HG03565 (cell line): ENCODE measurements at regions not wholly inside any gene's neighbourhood (a gene's known extent, or its start where the extent isn't known, plus 50 kb on each side); places are given as distances from the start of the nearest gene placed in this dataset.

Experiments used
- ATAC-seq: cut with Tn5 transposase; IDR thresholded peaks from one replicate; pipeline ENCODE4 v1.9.1; 2021; ENCODE audit warnings: mild to moderate bottlenecking, moderate library complexity; ENCODE audit not compliant: unreplicated experiment

GRCh38 chr6:62480544-62480943 is 194.5 kb upstream of the KHDRBS2 start:
- ATAC-seq = no peak

GRCh38 chr6:62479697-62480220 is 193.7 kb upstream of the KHDRBS2 start:
- no peak for ATAC-seq

DNA sequence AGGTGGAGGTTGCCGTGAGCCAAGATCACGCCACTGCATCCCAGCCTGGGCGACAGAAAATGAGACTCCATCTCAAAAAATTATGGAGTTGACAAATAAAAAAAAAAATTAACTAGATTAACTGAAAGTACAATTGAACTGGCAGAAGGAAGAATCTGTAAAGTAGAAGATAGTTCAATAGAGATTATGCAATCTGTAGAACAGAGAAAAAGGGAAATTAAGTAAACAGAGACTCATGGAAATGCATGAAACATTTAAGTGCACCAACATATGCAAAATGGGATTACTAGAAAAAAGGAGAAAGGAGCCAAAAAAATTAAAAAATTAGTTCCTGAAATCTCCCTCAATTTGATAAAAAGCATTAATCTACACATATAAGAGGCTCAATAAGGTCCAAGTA is 188.8 kb upstream of the KHDRBS2 start:
- ATAC-seq = no peak

- no peak for ATAC-seq
Observed at GRCh38 chr6:62466607-62467006, 180.6 kb upstream of the KHDRBS2 start.

DNA sequence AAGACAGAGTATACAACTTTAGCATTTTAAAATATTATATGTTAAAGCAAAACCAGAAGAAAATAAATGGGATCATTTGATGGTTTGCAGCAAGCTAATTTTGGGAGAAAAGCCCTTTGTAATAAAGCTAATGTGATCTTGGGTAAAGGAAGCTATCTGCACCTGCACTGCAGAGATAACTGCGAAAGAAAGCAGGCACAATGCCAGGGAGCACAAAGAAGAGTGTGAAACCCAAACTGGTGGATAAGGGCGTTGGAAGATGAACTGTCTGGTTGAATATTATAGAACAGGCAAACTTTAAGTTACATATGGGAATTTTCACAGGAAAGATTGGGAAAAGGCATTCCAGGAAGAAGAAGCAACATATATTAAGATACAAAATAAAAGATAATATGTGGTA is 179.2 kb upstream of the KHDRBS2 start:
- no peak for ATAC-seq

GRCh38 chr6:62452586-62452985 is 166.6 kb upstream of the KHDRBS2 start:
- no peak for ATAC-seq

GRCh38 chr6:62446647-62447316 is 160.8 kb upstream of the KHDRBS2 start:
- no peak for ATAC-seq

- no peak for ATAC-seq
Observed at GRCh38 chr6:62445521-62445920, 159.5 kb upstream of the KHDRBS2 start.

DNA sequence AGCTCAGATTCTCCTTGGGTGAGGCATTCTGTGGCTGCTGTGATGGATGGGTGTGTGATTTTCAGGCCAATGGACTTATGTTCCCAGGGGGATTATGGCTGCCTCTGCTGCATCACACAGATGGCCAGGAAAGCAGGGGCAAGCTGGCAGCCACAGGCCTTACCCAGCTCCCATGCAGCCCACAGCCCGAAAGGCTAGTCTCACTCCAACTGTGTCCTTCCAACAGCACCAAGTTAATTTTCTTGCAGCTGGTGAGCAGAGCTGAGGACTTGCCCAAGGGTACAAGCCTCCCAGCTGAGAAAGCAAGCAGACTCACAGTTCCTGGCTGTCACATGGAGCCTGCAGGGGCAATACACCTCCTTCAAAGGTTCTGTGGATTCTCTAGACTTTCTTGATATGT is 155.2 kb upstream of the KHDRBS2 start:
- no peak for ATAC-seq

- ATAC-seq = no peak
Observed at GRCh38 chr6:62429781-62430180, 143.8 kb upstream of the KHDRBS2 start.

- ATAC-seq = no peak
Observed at GRCh38 chr6:62400521-62401259, 114.7 kb upstream of the KHDRBS2 start.

DNA sequence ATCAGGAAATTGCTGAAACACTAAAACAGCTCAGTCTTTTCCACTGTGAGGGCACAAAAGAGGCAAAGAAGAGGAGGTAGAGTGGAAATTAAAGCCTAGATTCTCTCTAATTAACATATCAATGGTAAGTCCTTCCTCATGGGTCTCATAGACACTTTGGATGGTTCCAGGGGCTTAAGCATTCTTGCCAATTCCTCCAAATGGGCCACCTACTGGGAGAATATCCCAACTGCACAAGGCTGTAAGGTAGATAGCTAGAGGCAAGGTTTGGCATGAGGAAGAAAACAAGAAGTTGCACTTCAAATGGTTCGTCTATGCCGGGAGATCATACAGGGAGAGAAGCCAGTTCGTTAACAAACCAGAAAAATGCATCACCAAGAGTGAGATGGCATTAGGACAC is 107.6 kb upstream of the KHDRBS2 start:
- no peak for ATAC-seq

DNA sequence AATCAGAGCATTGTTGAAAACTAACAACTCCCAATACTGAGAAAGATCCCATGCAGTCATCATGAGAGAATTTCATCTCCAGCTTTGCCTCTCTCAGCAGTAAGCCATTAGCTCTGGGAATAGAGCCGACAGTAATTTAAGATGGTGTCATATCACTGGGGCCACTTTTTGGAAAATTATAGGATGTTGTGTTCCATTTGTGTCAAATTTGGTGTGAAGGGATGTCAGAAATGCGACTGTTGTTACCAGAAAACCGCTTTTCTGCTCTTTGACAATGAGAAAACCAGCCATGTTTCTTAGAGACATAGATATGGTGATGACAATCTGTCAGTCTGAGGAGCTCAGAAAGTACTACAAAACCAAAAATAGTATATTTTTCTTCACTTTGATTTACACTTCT is 106.3 kb upstream of the KHDRBS2 start:
- no peak for ATAC-seq

DNA sequence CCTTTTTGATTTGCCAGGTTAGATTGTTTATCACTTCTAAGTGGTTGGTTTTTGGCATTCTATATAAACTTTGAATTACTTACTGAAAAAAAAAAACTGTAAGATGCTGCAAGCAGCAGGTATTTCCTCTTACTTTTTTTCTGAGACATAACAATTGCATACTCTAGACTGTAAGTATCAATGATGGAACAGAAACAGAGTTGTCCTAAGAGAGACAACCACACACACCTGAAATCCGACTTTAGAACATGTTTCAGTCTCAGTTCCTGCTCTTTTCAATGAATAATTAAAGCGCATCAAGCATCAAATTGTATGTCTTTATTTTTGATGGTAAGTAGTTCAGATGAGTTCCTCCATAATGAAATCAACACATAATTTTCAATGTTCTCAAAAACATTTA is 105.3 kb upstream of the KHDRBS2 start:
- ATAC-seq = no peak

DNA sequence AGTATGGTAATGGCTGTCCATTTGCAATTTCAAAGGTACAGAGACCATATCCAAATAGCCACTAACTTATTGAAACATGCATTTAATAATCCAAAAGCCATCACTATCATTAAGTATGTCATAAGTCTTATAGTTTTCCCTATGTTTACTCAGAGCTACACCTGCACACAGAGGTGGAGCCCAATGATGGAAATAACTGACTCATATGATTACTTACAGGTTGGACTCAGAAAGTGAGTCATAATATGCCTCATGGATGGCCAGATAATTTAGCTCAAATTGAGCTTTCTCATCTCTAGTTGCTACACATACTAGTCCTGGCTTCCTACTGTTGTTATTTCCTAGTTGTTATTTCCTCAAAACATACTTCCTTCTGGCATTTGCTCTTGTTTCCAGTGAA is 104.4 kb upstream of the KHDRBS2 start:
- peak; percentile 40 for ATAC-seq

- no peak for ATAC-seq
Observed at GRCh38 chr6:62371453-62372210, 85.6 kb upstream of the KHDRBS2 start.

- ATAC-seq = peak; percentile 100
Observed at GRCh38 chr6:62367601-62368000, 81.6 kb upstream of the KHDRBS2 start.

GRCh38 chr6:62362097-62362496 is 76.1 kb upstream of the KHDRBS2 start:
- ATAC-seq = no peak

- ATAC-seq = no peak
Observed at GRCh38 chr6:62357835-62358234, 71.8 kb upstream of the KHDRBS2 start.

DNA sequence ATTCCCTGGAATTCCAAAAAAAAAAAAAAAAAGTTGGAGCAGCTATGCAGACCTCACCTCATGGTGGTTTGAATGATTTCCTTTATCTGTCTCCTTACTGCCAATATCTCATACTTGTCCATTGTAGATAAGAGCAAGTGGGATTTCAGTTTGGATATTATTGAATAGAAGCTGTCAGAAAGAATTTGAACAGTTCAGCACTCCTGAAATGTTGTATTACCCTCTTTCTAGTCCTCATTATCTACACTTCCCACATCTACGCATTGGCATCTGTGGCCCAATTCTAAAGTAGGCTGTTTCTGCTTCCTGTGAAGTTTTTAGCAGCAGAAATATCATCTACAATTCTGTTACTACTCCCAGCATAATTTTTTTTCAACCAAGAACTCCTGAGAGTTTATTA is 68.2 kb upstream of the KHDRBS2 start:
- no peak for ATAC-seq

DNA sequence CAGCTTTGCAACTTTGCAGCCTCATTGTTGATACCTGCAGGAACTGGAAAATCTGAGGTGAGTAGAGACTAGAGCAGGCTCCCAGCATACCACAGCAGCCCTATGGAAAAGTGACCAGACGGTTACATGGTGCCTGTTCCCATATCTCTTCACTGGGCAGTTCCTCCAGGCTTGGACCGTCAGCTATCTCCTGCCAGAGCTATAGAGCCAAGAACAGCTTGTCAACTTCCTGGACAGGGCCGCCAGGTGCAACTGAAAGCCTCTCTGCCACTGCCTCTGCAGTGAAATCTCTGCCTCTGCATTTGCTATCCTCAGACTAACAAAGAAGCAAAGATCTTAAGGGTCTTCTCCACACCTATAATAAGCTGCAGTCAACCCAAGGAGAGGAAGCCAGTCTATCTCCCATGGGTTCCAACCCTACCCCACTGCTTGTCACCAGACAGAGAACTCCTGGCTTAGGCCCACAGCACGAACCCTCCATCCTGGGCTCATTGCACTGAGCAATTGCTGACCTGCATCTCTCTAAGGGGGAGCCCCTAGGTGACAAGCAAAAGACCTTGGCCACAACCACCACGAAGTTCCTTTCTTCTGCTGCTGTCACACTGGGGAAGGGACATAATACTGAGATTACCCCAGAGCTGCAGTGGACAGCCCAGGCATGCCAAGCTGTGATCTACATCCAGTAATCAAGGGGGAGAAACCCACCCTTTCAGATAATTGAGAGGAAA is 60.1 kb upstream of the KHDRBS2 start:
- no peak for ATAC-seq
